Lower lobe of right lung (tissue), 2 donors: ENCODE measurements at regions not wholly inside any gene's neighbourhood (a gene's known extent, or its start where the extent isn't known, plus 50 kb on each side); places are given as distances from the start of the nearest gene placed in this dataset.
"Not testable (repeated sequence)": the region's sequence is repeated elsewhere in the genome, so short reads cannot be mapped to it uniquely, and the experiment has no call there.

Experiments used
- ATAC-seq, 2 donors: fragments of 200-7000 bp; cut with Tn5 transposase; one replicate each; pipeline ENCODE4 v1.9.1; 2020 to 2022; ENCODE audit warnings: mild to moderate bottlenecking in 2 of 2, moderate library complexity in 2 of 2
- DNase-seq: peaks from one replicate; pipeline ENCODE4 v3.0.0-alpha.2; 2020
- H3K27ac ChIP-seq: fragments of 200-600 bp; one replicate; pipeline ENCODE4 v1.8.0; 2022
- H3K27me3 ChIP-seq: fragments of 200-600 bp; one replicate; pipeline ENCODE4 v1.8.0; 2022; ENCODE audit warnings: low read depth
- H3K36me3 ChIP-seq: fragments of 200-600 bp; one replicate; pipeline ENCODE4 v1.8.0; 2022; ENCODE audit warnings: mild to moderate bottlenecking
- H3K4me1 ChIP-seq: fragments of 200-600 bp; one replicate; pipeline ENCODE4 v1.8.0; 2022
- H3K4me3 ChIP-seq: fragments of 200-600 bp; one replicate; pipeline ENCODE4 v1.8.0; 2022; ENCODE audit warnings: mild to moderate bottlenecking
- H3K9me3 ChIP-seq: fragments of 200-600 bp; one replicate; pipeline ENCODE4 v1.8.0; 2022
- intact Hi-C: fragments of 100-400 bp; cut with DNase I; formaldehyde crosslinking; loops from one replicate; pipeline ENCODE4 v1.11.0; 2022
- TF ChIP-seq, protein P1 (sequence below): fragments of 200-600 bp; IDR thresholded peaks from one replicate; pipeline ENCODE4 v1.8.0; 2022; ENCODE audit warnings: antibody characterized with exemption, mild to moderate bottlenecking
- donor health status: DM: no; HTN: yes; CAD: no; lungs with severe emphysema.

DNA sequence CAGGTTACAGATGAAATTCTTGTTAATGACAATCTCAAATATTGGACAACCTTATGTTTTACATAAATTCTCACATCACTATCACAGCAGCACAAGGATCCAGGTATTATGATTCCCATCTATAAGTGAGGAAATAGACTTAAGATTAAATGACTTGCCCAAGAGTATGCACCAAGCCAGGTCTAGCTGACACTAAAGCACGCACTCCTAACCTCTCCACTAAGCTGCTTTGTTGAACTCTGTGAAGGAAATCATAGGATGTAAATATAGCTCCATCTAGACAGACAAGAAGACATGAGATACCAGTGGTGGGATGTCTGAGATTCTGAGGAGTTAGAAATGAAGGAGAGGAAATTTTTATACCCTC lies 87.9 kb downstream of the PHLDA1 start:
- Histone ChIP-seq H3K4me1 (peaks cover 14% of the 10 kb centered on the region), H3K9me3 (no peaks in the 10 kb centered on the region), H3K27ac (peak overlapping the region; percentile 12), H3K4me3 (no peak overlapping the region), H3K27me3 (no peaks in the 10 kb centered on the region), H3K36me3 (no peaks in the 10 kb centered on the region)
- TF ChIP-seq, protein P1, sequence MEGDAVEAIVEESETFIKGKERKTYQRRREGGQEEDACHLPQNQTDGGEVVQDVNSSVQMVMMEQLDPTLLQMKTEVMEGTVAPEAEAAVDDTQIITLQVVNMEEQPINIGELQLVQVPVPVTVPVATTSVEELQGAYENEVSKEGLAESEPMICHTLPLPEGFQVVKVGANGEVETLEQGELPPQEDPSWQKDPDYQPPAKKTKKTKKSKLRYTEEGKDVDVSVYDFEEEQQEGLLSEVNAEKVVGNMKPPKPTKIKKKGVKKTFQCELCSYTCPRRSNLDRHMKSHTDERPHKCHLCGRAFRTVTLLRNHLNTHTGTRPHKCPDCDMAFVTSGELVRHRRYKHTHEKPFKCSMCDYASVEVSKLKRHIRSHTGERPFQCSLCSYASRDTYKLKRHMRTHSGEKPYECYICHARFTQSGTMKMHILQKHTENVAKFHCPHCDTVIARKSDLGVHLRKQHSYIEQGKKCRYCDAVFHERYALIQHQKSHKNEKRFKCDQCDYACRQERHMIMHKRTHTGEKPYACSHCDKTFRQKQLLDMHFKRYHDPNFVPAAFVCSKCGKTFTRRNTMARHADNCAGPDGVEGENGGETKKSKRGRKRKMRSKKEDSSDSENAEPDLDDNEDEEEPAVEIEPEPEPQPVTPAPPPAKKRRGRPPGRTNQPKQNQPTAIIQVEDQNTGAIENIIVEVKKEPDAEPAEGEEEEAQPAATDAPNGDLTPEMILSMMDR: no peak
- peak in 1 of 2 donors; percentile 12 for ATAC-seq
- no peak for DNase-seq
- intact Hi-C loops: no loop called here

DNA sequence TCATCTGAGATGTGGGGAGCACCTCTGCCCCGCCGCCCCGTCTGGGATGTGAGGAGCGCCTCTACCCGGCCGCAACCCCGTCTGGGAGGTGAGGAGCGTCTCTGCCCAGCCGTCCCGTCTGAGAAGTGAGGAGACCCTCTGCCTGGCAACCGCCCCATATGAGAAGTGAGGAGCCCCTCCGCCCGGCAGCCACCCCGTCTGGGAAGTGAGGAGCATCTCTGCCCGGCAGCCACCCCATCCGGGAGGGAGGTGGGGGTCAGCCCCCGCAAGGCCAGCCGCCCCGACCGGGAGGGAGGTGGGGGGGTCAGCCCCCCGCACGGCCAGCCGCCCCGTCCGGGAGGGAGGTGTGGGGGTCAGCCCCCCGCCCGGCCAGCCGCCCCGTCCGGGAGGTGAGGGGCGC lies 89.9 kb downstream of the PHLDA1 start:
- not testable (repeated sequence) for ATAC-seq, DNase-seq

DNA sequence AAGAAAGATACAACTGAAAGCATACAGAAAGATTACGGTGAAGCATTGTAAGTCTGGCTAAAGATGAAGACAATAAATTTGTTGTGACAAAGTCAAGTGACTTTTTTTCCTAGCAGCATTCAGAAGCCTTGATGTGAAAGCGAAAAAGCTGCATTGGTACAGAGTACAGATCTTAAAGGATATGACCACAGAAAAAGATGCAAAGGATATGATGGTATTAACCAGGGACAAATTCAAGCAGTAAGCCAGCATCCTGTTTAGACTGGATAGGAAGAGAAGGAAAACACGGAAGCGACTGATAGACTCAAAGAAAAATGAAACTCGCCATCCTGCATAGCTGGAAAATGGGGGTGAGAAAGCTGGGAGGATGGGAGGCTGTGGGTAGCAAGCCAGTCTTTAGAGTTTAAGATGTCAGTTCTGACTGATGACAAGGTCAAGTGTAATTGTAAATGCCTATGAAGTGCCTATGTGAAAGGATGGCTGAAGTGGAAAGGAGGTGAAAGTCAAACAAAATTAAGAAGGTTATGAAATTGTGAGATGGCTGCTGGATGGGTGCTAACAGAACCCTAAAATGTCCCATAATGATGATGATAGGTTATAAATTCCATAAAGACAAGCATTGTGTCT lies 92.4 kb downstream of the PHLDA1 start:
- intact Hi-C loops: no loop called here
- Histone ChIP-seq H3K9me3 (no peaks in the 10 kb centered on the region), H3K4me3 (no peak overlapping the region), H3K4me1 (peaks cover 20% of the 10 kb centered on the region), H3K36me3 (no peaks in the 10 kb centered on the region), H3K27me3 (no peaks in the 10 kb centered on the region), H3K27ac (no peak overlapping the region)
- ATAC-seq (no peak), DNase-seq (no peak)
- TF ChIP-seq, protein P1: no peak

More for the DNA sequence above, 89.9 kb downstream of the PHLDA1 start:
- H3K36me3 ChIP-seq, H3K9me3 ChIP-seq, H3K4me3 ChIP-seq, intact Hi-C loops, H3K27ac ChIP-seq, H3K27me3 ChIP-seq: not testable (repeated sequence)
- peaks cover 14% of the 10 kb centered on the region for H3K4me1 ChIP-seq

DNA sequence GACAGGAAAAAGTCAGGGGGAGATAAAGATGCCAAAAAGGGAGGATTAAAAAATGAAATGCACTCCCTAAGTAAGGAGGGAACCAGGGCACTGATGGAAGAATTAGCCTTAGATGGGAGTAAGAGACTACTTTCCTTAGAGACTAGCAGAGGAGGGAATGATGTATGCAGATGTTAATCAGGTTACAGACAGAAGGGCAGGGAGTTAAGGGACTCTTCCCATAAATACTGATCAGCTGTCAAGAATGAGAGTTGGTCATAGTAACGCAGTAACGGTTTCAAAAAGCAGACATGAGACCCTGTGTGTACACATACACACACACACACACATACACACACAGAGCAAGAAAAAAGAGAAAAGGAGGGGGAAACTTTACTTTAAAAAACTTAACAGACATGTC lies 93.4 kb downstream of the PHLDA1 start:
- Histone ChIP-seq H3K4me1 (peaks cover 19% of the 10 kb centered on the region), H3K36me3 (no peaks in the 10 kb centered on the region), H3K27ac (no peak overlapping the region), H3K27me3 (no peaks in the 10 kb centered on the region), H3K9me3 (no peaks in the 10 kb centered on the region), H3K4me3 (no peak overlapping the region)
- no peak for ATAC-seq
- intact Hi-C loops: no loop called here
- TF ChIP-seq, protein P1: no peak
- DNase-seq: no peak

DNA sequence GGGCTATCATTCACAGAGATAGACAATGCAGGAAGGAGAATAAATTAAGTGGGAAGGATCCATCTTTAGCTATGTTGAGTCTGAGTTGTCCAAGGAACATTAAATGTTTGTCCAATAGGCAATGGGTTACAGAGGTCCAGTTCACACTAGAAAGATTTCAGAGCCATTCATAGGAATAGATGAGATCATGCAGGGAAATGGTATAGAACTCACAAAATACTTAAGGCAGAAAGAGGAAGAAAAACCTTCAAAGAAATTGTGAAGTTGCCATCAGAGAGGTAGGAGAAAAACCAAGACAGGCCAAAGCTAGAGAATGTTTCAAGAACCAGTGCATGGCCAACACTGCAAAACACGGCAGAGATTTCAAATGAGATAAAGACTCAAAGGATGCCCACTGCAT lies 94.1 kb downstream of the PHLDA1 start:
- H3K36me3 ChIP-seq: no peaks in the 10 kb centered on the region
- ATAC-seq (no peak), DNase-seq (no peak)
- H3K9me3 ChIP-seq: no peaks in the 10 kb centered on the region
- no peak overlapping the region for H3K4me3 ChIP-seq
- no peaks in the 10 kb centered on the region for H3K27me3 ChIP-seq
- TF ChIP-seq, protein P1: no peak
- H3K4me1 ChIP-seq: peaks cover 19% of the 10 kb centered on the region
- intact Hi-C loops: no loop called here
- no peak overlapping the region for H3K27ac ChIP-seq

DNA sequence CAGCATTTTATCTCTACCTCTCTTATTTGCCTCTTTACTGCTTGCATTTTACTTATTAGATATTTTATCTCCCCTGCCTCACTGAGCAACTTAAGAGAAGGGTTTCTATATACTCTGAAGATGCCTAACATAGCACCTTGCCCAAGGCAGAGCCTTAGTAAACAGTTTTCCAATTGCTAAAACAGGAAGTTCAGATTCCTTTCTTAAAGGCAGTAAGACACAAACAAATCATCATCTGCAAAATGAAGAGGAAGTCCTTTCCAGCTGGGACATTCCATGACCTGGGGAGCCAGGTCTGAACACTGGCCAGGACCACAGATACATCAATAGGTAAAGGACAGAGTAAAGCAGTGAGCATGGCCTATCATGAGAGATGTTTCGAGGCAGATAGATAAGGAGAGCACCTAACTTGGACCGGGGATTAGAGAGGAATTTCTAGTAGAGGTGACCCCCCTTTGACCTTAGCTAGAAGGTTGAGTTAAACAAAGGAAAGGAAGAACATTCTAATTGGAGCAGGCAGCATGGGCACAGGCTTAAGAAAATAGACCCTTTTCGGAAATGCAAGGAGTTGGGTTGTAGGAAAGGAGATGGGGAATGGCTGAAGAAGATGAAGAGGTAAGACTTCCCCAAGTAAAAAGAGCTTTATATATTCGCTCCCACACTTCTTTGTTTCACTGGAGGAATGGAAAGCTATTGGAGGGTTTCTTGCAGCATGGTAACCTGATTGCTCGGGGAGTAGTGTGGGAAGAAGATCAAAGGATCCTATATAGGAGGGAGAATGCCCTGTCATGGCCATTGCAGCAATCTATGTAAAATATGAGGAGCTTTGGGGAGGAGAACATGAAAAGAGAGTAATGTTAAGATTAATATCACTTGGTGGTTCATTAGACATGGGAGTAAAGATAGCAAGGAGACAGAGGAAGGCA lies 94.8 kb downstream of the PHLDA1 start:
- no peaks in the 10 kb centered on the region for H3K9me3 ChIP-seq
- intact Hi-C loops: no loop called here
- no peak overlapping the region for H3K4me3 ChIP-seq
- ATAC-seq: no peak
- H3K27me3 ChIP-seq: no peaks in the 10 kb centered on the region
- no peak overlapping the region for H3K27ac ChIP-seq
- no peak for DNase-seq
- H3K4me1 ChIP-seq: peaks cover 19% of the 10 kb centered on the region
- TF ChIP-seq, protein P1: no peak
- H3K36me3 ChIP-seq: no peaks in the 10 kb centered on the region
